ENCODE measurements at regions not wholly inside any gene's neighbourhood (a gene's known extent, or its start where the extent isn't known, plus 50 kb on each side); places are given as distances from the start of the nearest gene placed in this dataset.

- H3K9me3 ChIP-seq (ENCODE audit: insufficient read depth in 2 of 2, low read depth in 1 of 2, low read length in 1 of 2): no peaks in the 10 kb centered on the region
- no peak overlapping the region for H3K23ac ChIP-seq (ENCODE audit: insufficient read length)
- no peaks in the 10 kb centered on the region for H3K23me2 ChIP-seq (ENCODE audit: low read depth, low read length)
- no peak overlapping the region for H2AFZ ChIP-seq (ENCODE audit: low read length)
- H3K4me1 ChIP-seq (replicated peaks in 1 of 4; ENCODE audit: control insufficient read depth in 3 of 4, insufficient read depth in 4 of 4, low read length in 3 of 4): no peaks in the 10 kb centered on the region
- no peak overlapping the region for H2BK120ac ChIP-seq (replicated peaks; ENCODE audit: low read depth, low read length)
- no peaks in the 10 kb centered on the region for H4K20me1 ChIP-seq (replicated peaks in 1 of 2; ENCODE audit: control insufficient read depth in 1 of 2, insufficient read depth in 2 of 2, low read length in 2 of 2)
- FAIRE-seq: no peak
- no peak overlapping the region for H3K4me3 ChIP-seq (ENCODE audit: extremely low read depth in 1 of 4, insufficient read depth in 2 of 4, low read depth in 3 of 4, low read length in 4 of 4)
- no peak for DNase-seq (ENCODE audit: low read depth in 1 of 2, low spot score in 2 of 2)
- H2BK5ac ChIP-seq (ENCODE audit: low read depth, low read length): no peak overlapping the region
- no peak overlapping the region for H3K27ac ChIP-seq (ENCODE audit: low read depth, low read length)
- no peak overlapping the region for H3K4ac ChIP-seq (replicated peaks; ENCODE audit: insufficient read length, low read depth, low read length)
- ChIA-PET CTCF (ENCODE audit: partially characterized antibody) (no interaction called here), POLR2A (ENCODE audit: partially characterized antibody) (no interaction called here)
- no peaks in the 10 kb centered on the region for H3K27me3 ChIP-seq (replicated peaks in 1 of 4; ENCODE audit: control insufficient read depth in 3 of 4, extremely low read depth in 1 of 4, insufficient read depth in 3 of 4, low read length in 3 of 4)
- no peak overlapping the region for H2AK5ac ChIP-seq (ENCODE audit: low read depth, low read length)
- H4K8ac ChIP-seq (ENCODE audit: extremely low read depth, insufficient read depth, low read length): no peak overlapping the region
- no peak overlapping the region for H2BK12ac ChIP-seq (ENCODE audit: low read depth, low read length)
- no peak overlapping the region for H3K56ac ChIP-seq (replicated peaks; ENCODE audit: insufficient read length, low read depth, low read length)
- no peak overlapping the region for H3K18ac ChIP-seq (ENCODE audit: extremely low read depth, low read length)
- H3K79me2 ChIP-seq (ENCODE audit: control insufficient read depth in 1 of 2, insufficient read depth in 2 of 2, low read length in 2 of 2): no peaks in the 10 kb centered on the region
- no peak overlapping the region for H4K91ac ChIP-seq (replicated peaks; ENCODE audit: insufficient read length, low read length)
- no peak overlapping the region for H2BK20ac ChIP-seq (ENCODE audit: low read length)
- no peak overlapping the region for H3K9ac ChIP-seq (replicated peaks in 1 of 4; ENCODE audit: extremely low read depth in 1 of 4, low read depth in 3 of 4, low read length in 3 of 4)
- H2BK15ac ChIP-seq (ENCODE audit: low read length): no peak overlapping the region
- H3K4me2 ChIP-seq (ENCODE audit: insufficient read depth in 1 of 2, low read depth in 2 of 2, low read length in 2 of 2): no peak overlapping the region
- H3K79me1 ChIP-seq (ENCODE audit: low read depth, low read length): no peaks in the 10 kb centered on the region
- no peaks in the 10 kb centered on the region for H3K36me3 ChIP-seq (ENCODE audit: control insufficient read depth in 2 of 4, insufficient read depth in 4 of 4, low read length in 3 of 4)
- TF ChIP-seq E2F6 (IDR thresholded peaks at IDR 0.05) (no peak), RAD21 (IDR thresholded peaks at IDR 0.05 in 1 of 2, conservative IDR thresholded peaks at IDR 0.05 in 1 of 2; ENCODE audit: low read depth in 2 of 2, low read length in 2 of 2) (no peak), MAFK (IDR thresholded peaks at IDR 0.05; ENCODE audit: low read depth, low read length) (no peak), CBX5 (IDR thresholded peaks at IDR 0.05; ENCODE audit: low read depth, low read length) (no peak)
- 100% methylated on average over 1 of the region's 1 CpG; no CpG with 5 or more reads in 1 of the 2 experiments for WGBS, 2 experiments (ENCODE audit: extremely low coverage in 1 of 2, insufficient coverage in 1 of 2, insufficient read length in 1 of 2, insufficient replicate concordance in 2 of 2, low coverage in 1 of 2, low lambda C conversion rate in 2 of 2, missing lambda C conversion rate in 1 of 2)
- H4K5ac ChIP-seq (ENCODE audit: insufficient read length, low read depth, low read length): no peak overlapping the region
- no peak overlapping the region for H3K14ac ChIP-seq (ENCODE audit: insufficient read length)
Measured at GRCh38 chr7:46233585-46234329, 312.7 kb upstream of the IGFBP3 start.

Measured in H1 (cell line).